ENCODE measurements at regions not wholly inside any gene's neighbourhood (a gene's known extent, or its start where the extent isn't known, plus 50 kb on each side); places are given as distances from the start of the nearest gene placed in this dataset.
"Not testable (repeated sequence)": the region's sequence is repeated elsewhere in the genome, so short reads cannot be mapped to it uniquely, and the experiment has no call there.

GRCh38 chrX:69066966-69067525 is 98.2 kb downstream of the PJA1 start:
- DNase-seq (ENCODE audit: low spot score), result no peak
- in situ Hi-C loops (cut with HindIII; ENCODE audit: low sequenced_read_pairs), result no loop called here

GRCh38 chrX:69066021-69066757 is 99.1 kb downstream of the PJA1 start:
- no peak for DNase-seq (ENCODE audit: low spot score)
- in situ Hi-C loops (cut with HindIII; ENCODE audit: low sequenced_read_pairs), result no loop called here

GRCh38 chrX:69065451-69065850 is 99.8 kb downstream of the PJA1 start:
- in situ Hi-C loops (cut with HindIII; ENCODE audit: low sequenced_read_pairs), result no loop called here

GRCh38 chrX:69063486-69063885 is 101.8 kb downstream of the PJA1 start:
- DNase-seq (ENCODE audit: low spot score), result no peak
- in situ Hi-C loops (cut with HindIII; ENCODE audit: low sequenced_read_pairs), result no loop called here

More at GRCh38 chrX:69065451-69065850, 99.8 kb downstream of the PJA1 start:
- DNase-seq (ENCODE audit: low spot score), result no peak

- DNase-seq (ENCODE audit: low spot score), result no peak
- in situ Hi-C loops (cut with HindIII; ENCODE audit: low sequenced_read_pairs), result no loop called here
These were observed 102.8 kb downstream of the PJA1 start for GRCh38 chrX:69062493-69062892.

- in situ Hi-C loops (cut with HindIII; ENCODE audit: low sequenced_read_pairs), result no loop called here
- DNase-seq (ENCODE audit: low spot score), result no peak
These were observed 104.4 kb downstream of the PJA1 start for GRCh38 chrX:69060631-69061408.

GRCh38 chrX:69055193-69055592 is 110.1 kb downstream of the PJA1 start:
- DNase-seq (ENCODE audit: low spot score), result no peak
- in situ Hi-C loops (cut with HindIII; ENCODE audit: low sequenced_read_pairs), result no loop called here

GRCh38 chrX:69054497-69054896 is 110.8 kb downstream of the PJA1 start:
- in situ Hi-C loops (cut with HindIII; ENCODE audit: low sequenced_read_pairs); DNase-seq (ENCODE audit: low spot score): not testable (repeated sequence)

- in situ Hi-C loops (cut with HindIII; ENCODE audit: low sequenced_read_pairs), result no loop called here
- DNase-seq (ENCODE audit: low spot score), result no peak
These were observed 113.4 kb downstream of the PJA1 start for GRCh38 chrX:69051901-69052300.

GRCh38 chrX:69050051-69050765 is 115.0 kb downstream of the PJA1 start:
- DNase-seq (ENCODE audit: low spot score), result no peak
- in situ Hi-C loops (cut with HindIII; ENCODE audit: low sequenced_read_pairs), result no loop called here

GRCh38 chrX:69046996-69047490 is 118.2 kb downstream of the PJA1 start:
- in situ Hi-C loops (cut with HindIII; ENCODE audit: low sequenced_read_pairs), result no loop called here
- DNase-seq (ENCODE audit: low spot score), result no peak

- in situ Hi-C loops (cut with HindIII; ENCODE audit: low sequenced_read_pairs), result no loop called here
- no peak for DNase-seq (ENCODE audit: low spot score)
These were observed 119.5 kb downstream of the PJA1 start for GRCh38 chrX:69045616-69046345.

- in situ Hi-C loops (cut with HindIII; ENCODE audit: low sequenced_read_pairs), result no loop called here
- DNase-seq (ENCODE audit: low spot score), result no peak
These were observed 126.4 kb downstream of the PJA1 start for GRCh38 chrX:69038816-69039215.

- in situ Hi-C loops (cut with HindIII; ENCODE audit: low sequenced_read_pairs), result no loop called here
- DNase-seq (ENCODE audit: low spot score), result no peak
These were observed 127.1 kb downstream of the PJA1 start for GRCh38 chrX:69038188-69038587.

GRCh38 chrX:69037786-69038185 is 127.5 kb downstream of the PJA1 start:
- in situ Hi-C loops (cut with HindIII; ENCODE audit: low sequenced_read_pairs), result no loop called here

GRCh38 chrX:69036674-69037573 is 128.3 kb downstream of the PJA1 start:
- in situ Hi-C loops (cut with HindIII; ENCODE audit: low sequenced_read_pairs), result no loop called here
- DNase-seq (ENCODE audit: low spot score), result no peak

More at GRCh38 chrX:69037786-69038185, 127.5 kb downstream of the PJA1 start:
- DNase-seq (ENCODE audit: low spot score), result no peak

GRCh38 chrX:69034451-69034850 is 130.8 kb downstream of the PJA1 start:
- in situ Hi-C loops (cut with HindIII; ENCODE audit: low sequenced_read_pairs), result no loop called here
- DNase-seq (ENCODE audit: low spot score), result no peak

GRCh38 chrX:69033936-69034335 is 131.3 kb downstream of the PJA1 start:
- in situ Hi-C loops (cut with HindIII; ENCODE audit: low sequenced_read_pairs), result no loop called here
- no peak for DNase-seq (ENCODE audit: low spot score)
